ENCODE measurements at regions not wholly inside any gene's neighbourhood (a gene's known extent, or its start where the extent isn't known, plus 50 kb on each side); places are given as distances from the start of the nearest gene placed in this dataset.

DNA sequence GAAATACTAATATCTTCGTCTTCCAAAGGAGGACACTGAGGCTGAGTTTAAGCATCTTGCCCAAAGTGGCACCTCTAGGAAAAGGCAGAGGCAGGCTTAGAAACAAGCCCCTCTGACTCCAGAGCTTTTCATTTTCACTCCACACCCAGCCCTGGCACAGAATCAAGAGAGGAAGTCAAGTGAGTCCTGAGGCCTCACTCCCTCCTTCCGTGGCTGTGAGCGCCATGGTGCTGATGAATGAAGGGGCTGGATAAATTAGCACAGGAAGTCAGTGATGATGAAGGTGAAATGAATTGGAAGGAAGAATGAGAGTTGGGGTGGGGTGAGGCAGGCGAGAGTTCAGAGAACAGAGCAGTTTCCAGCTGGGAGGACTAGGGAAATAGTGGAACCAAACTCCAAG is 179.3 kb downstream of the TMEM132E start:
- no peak overlapping the region for H3K4me3 ChIP-seq (ENCODE audit: low read length)
- no peak for DNase-seq (ENCODE audit: low read depth)
- TF ChIP-seq, protein P1, sequence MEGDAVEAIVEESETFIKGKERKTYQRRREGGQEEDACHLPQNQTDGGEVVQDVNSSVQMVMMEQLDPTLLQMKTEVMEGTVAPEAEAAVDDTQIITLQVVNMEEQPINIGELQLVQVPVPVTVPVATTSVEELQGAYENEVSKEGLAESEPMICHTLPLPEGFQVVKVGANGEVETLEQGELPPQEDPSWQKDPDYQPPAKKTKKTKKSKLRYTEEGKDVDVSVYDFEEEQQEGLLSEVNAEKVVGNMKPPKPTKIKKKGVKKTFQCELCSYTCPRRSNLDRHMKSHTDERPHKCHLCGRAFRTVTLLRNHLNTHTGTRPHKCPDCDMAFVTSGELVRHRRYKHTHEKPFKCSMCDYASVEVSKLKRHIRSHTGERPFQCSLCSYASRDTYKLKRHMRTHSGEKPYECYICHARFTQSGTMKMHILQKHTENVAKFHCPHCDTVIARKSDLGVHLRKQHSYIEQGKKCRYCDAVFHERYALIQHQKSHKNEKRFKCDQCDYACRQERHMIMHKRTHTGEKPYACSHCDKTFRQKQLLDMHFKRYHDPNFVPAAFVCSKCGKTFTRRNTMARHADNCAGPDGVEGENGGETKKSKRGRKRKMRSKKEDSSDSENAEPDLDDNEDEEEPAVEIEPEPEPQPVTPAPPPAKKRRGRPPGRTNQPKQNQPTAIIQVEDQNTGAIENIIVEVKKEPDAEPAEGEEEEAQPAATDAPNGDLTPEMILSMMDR (conservative IDR thresholded peaks at IDR 0.05; ENCODE audit: low read length), result no peak

DNA sequence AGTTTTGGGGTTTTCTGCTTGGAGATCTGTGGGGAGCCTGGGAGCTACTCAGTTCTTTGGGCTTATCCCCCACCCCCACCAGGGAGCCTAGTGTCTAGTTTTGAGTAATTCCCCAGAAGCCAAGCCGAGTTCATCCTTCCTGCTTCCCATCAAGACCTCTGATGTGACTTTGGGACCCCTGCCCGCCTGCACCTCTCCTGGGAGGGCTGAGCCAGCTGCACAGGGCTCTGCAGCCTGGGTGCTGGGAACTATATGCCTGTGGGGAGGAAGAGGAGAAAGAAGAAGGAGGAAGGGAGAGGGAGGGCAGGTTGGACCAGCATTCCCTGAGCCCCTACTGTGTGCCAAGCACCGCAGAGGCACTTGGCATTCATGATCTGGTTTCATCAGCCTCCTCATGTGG is 178.9 kb downstream of the TMEM132E start:
- TF ChIP-seq, protein P1 (conservative IDR thresholded peaks at IDR 0.05; ENCODE audit: low read length), result no peak
- DNase-seq (ENCODE audit: low read depth), result no peak

DNA sequence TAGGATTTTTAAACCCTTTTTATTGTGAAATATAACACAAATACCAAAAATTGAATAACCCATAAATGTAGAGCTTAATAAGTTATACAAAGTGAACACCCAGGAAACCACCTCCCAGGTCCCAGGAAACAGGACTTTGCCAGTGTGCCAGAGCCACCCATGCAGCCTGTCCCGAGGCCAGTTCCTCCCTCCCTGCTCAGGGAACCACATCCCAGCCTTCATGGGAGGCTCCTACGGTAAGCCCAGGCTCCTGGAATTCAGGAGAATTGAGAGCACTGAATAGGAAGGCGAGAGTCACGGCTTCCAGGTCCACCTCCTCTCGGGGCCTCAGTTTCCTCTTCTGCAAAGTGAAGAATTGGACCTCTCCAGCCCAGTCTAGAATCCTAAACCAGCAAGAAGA is 178.2 kb downstream of the TMEM132E start:
- no peak overlapping the region for H3K4me3 ChIP-seq (ENCODE audit: low read length)
- TF ChIP-seq, protein P1 (conservative IDR thresholded peaks at IDR 0.05; ENCODE audit: low read length), result no peak
- no peak for DNase-seq (ENCODE audit: low read depth)

More for the DNA sequence above, 178.9 kb downstream of the TMEM132E start:
- no peak overlapping the region for H3K4me3 ChIP-seq (ENCODE audit: low read length)

DNA sequence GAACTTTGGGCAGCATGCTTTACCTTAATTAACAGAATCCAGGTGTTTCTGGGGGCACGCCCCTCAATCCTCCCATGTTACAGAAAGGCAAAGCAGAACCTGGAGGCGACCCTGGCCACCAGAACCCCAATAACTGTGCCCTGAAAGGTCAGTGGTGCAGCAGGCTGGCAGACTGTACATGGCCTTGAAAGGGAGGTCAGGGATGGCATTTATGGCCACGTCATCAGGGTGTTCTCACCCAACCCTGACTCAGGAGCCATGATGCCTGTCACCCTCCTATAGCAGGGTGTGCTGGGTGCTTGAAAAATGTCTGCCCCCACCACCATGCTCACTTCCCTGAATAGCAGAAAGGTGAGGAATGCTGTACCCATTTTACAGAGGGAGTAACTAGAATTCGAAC is 177.7 kb downstream of the TMEM132E start:
- TF ChIP-seq, protein P1 (conservative IDR thresholded peaks at IDR 0.05; ENCODE audit: low read length), result no peak
- H3K4me3 ChIP-seq (ENCODE audit: low read length), result no peak overlapping the region
- no peak for DNase-seq (ENCODE audit: low read depth)

DNA sequence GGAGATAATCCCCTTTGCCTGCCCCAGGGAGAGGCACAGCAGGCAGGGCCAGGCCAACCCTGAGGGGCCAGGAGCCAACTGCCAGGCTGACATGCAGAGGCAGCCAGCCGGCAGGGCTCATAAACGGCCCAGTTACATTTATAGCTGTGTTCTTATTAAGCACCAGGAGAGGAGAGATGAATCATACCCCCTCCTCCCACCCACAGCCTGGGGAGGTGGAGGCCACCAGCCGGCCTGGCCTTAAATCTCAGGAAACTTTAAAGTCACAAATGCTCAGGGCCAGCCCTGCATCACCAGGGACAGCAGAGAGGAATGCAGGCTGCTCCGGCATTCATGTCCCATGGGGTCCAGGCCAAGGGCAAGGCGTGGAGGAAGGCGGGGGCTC is 177.2 kb downstream of the TMEM132E start:
- DNase-seq (ENCODE audit: low read depth), result no peak
- no peak overlapping the region for H3K4me3 ChIP-seq (ENCODE audit: low read length)
- TF ChIP-seq, protein P1 (conservative IDR thresholded peaks at IDR 0.05; ENCODE audit: low read length), result no peak

DNA sequence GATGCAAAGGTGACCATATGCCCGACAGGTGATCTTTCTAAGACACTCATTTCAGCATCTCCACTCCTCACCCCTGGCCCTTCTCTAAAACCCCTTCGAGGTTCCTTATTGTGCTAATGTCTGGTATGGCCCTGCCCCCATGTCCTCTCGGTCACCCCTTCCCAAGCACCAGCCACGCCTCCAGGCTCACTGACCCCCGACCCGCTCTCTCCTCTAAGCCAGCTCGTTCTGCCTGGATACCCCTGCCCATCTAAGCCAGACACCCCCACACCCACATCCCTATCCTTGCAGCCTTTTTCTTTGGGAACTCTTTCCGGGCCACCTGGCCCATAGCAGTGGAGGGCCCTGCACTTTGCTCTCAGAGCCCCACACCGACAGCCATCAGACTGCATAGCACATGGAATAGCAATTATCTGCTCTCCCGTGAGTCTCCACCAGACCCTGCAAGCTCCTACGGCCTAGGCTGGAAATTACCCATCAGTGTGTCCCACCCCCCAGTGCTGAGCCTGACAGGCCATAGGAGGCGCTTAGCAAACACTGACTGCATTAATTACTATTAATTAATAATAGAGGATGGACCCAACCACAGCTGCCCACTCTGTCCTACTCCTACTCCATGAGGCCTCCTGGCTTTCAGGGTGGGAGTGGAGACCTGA is 176.7 kb downstream of the TMEM132E start:
- TF ChIP-seq, protein P1 (conservative IDR thresholded peaks at IDR 0.05; ENCODE audit: low read length), result no peak
- no peak for DNase-seq (ENCODE audit: low read depth)

DNA sequence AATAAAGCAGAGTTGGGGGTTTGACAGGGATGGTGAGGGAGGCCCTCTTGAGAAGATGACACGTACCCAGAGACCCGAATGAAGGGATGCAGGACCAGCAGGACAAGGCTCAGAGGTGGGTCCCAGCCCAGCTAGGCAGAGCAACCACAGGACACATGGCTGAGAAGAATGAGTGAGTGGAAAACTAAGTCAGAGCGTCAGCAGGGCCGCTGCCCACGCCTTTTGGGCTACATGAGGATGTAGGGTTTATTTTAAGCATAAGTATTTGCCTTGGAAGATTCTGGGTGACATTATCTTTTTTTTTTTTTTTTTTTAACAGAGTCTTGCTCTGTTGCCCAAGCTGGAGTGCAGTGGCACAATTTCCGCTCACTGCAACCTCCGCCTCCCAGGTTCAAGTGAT is 176.0 kb downstream of the TMEM132E start:
- TF ChIP-seq, protein P1 (conservative IDR thresholded peaks at IDR 0.05; ENCODE audit: low read length), result no peak
- no peak overlapping the region for H3K4me3 ChIP-seq (ENCODE audit: low read length)
- no peak for DNase-seq (ENCODE audit: low read depth)

More for the DNA sequence above, 176.7 kb downstream of the TMEM132E start:
- no peak overlapping the region for H3K4me3 ChIP-seq (ENCODE audit: low read length)

Measured in AG10803 (cell line).